Caco-2 (cell line): ENCODE measurements at regions not wholly inside any gene's neighbourhood (a gene's known extent, or its start where the extent isn't known, plus 50 kb on each side); places are given as distances from the start of the nearest gene placed in this dataset.
"Not testable (repeated sequence)": the region's sequence is repeated elsewhere in the genome, so short reads cannot be mapped to it uniquely, and the experiment has no call there.

Experiments
- BruUV-seq: library from RNA; stranded (reverse); fragments of 400-500 nt; replicated peaks from 2 replicates; lab custom pipeline; 2021; lab: Mats Ljungman, UMichigan
- CTCF ChIA-PET: fragments of 300-600 bp; sonication (Branson Sonifier 250); formaldehyde crosslinking; loops from one replicate; lab custom pipeline; 2022; ENCODE audit warnings: antibody characterized with exemption; lab: Charles Lee
- POLR2A ChIA-PET: fragments of 300-600 bp; sonication (Branson Sonifier 250); formaldehyde crosslinking; loops from one replicate; lab custom pipeline; 2022; ENCODE audit warnings: antibody characterized with exemption; lab: Charles Lee
- DNase-seq, 2 experiments: peaks; one replicate each; pipeline versions ENCODE4 v3.0.0 to v3.0.0-alpha.2; 2020 to 2022
- H3K27me3 ChIP-seq: replicated peaks from 2 replicates; pipeline ENCODE4 v1.6.0; 2011; ENCODE audit warnings: low read length; ENCODE audit not compliant: control insufficient read depth, insufficient read depth
- H3K36me3 ChIP-seq: 2 replicates; pipeline ENCODE4 v1.5.1; 2011; ENCODE audit warnings: low read length; ENCODE audit not compliant: control insufficient read depth, insufficient read depth
- H3K4me1 ChIP-seq: fragments of 250-450 bp; sonication (Bioruptor Pico); 2 replicates; pipeline ENCODE4 v1.5.1; 2020; ENCODE audit warnings: mild to moderate bottlenecking
- H3K4me3 ChIP-seq: 2 replicates; pipeline ENCODE4 v1.5.1; 2011; ENCODE audit warnings: low read depth, mild to moderate bottlenecking, control low read depth, low read length
- H3K9me3 ChIP-seq: fragments of 250-450 bp; sonication (Bioruptor Pico); 2 replicates; pipeline ENCODE4 v1.5.1; 2020; ENCODE audit warnings: mild to moderate bottlenecking, moderate library complexity
- H3K27ac Mint-ChIP-seq: one replicate; pipeline ENCODE4 v1.8.0; 2022; ENCODE audit warnings: mixed read lengths; ENCODE audit not compliant: unreplicated experiment
- H3K27me3 Mint-ChIP-seq: one replicate; pipeline ENCODE4 v1.8.0; 2022; ENCODE audit warnings: mixed read lengths; ENCODE audit not compliant: insufficient read depth, unreplicated experiment
- H3K36me3 Mint-ChIP-seq: one replicate; pipeline ENCODE4 v1.8.0; 2022; ENCODE audit warnings: mild to moderate bottlenecking, mixed read lengths; ENCODE audit not compliant: insufficient read depth, unreplicated experiment
- H3K4me1 Mint-ChIP-seq: one replicate; pipeline ENCODE4 v1.8.0; 2022; ENCODE audit warnings: low read depth, mixed read lengths; ENCODE audit not compliant: unreplicated experiment
- H3K4me3 Mint-ChIP-seq: one replicate; pipeline ENCODE4 v1.8.0; 2022; ENCODE audit warnings: mild to moderate bottlenecking, moderate library complexity, mixed read lengths; ENCODE audit not compliant: unreplicated experiment
- H3K9me3 Mint-ChIP-seq: one replicate; pipeline ENCODE4 v1.8.0; 2022; ENCODE audit warnings: mixed read lengths; ENCODE audit not compliant: unreplicated experiment
- CTCF ChIP-seq, 2 experiments: fragments of 200-600 bp in 1 of 2; IDR thresholded peaks; 1 replicate in 1 of 2; 2 replicates in 1 of 2; pipeline versions ENCODE4 v1.5.1 to v1.8.0; 2011 to 2022; ENCODE audit warnings: antibody characterized with exemption in 1 of 2, control low read depth in 1 of 2, inconsistent platforms in 1 of 2, low read depth in 1 of 2, low read length in 1 of 2, mild to moderate bottlenecking in 1 of 2, moderate library complexity in 1 of 2; ENCODE audit not compliant: insufficient read depth in 1 of 2, severe bottlenecking in 1 of 2, unreplicated experiment in 1 of 2
- intact Hi-C: fragments of 100-400 bp; cut with micrococcal nuclease; formaldehyde crosslinking; loops from one replicate; pipeline ENCODE4 v1.10.0; 2022; ENCODE audit not compliant: unreplicated experiment

- POLR2A ChIA-PET, BruUV-seq, intact Hi-C loops, H3K27me3 Mint-ChIP-seq, DNase-seq, H3K27ac Mint-ChIP-seq, H3K9me3 Mint-ChIP-seq, CTCF ChIA-PET, H3K9me3 ChIP-seq, H3K36me3 ChIP-seq, H3K4me3 Mint-ChIP-seq, H3K4me3 ChIP-seq, H3K4me1 Mint-ChIP-seq, H3K27me3 ChIP-seq, H3K36me3 Mint-ChIP-seq: not testable (repeated sequence)
- peaks cover 19% of the 10 kb centered on the region for H3K4me1 ChIP-seq
These were observed 264.0 kb downstream of the SMARCA2 start for GRCh38 chr9:2279138-2279537.

GRCh38 chr9:2281031-2281802 is 266.1 kb downstream of the SMARCA2 start:
- POLR2A ChIA-PET: interaction anchor here (0.6 kb wide), 1 partner anchor 207 kb away, joined by 3 read pairs; no protein-coding TSS in a partner anchor
- H3K27me3 Mint-ChIP-seq: no peaks in the 10 kb centered on the region
- TSS peak; percentile 83 for BruUV-seq
- peaks cover 19% of the 10 kb centered on the region for H3K4me1 ChIP-seq
- H3K4me1 Mint-ChIP-seq: no peaks in the 10 kb centered on the region
- intact Hi-C loops: loop anchor here (2.0 kb wide), 1 partner anchor 38 kb away; no protein-coding TSS in a partner anchor
- H3K36me3 Mint-ChIP-seq: no peaks in the 10 kb centered on the region
- H3K4me3 ChIP-seq: no peak overlapping the region
- no peak for TF ChIP-seq CTCF (IDR thresholded peaks at IDR 0.05; ENCODE audit: insufficient read depth in 1 of 2, low read depth in 1 of 2, low read length in 1 of 2, severe bottlenecking in 1 of 2, unreplicated experiment in 1 of 2)
- no peaks in the 10 kb centered on the region for H3K9me3 Mint-ChIP-seq
- H3K9me3 ChIP-seq: no peaks in the 10 kb centered on the region
- peak; percentile 68 for DNase-seq
- CTCF ChIA-PET: no interaction called here
- H3K27ac Mint-ChIP-seq: no peak overlapping the region
- no peaks in the 10 kb centered on the region for H3K27me3 ChIP-seq
- H3K36me3 ChIP-seq: no peaks in the 10 kb centered on the region
- H3K4me3 Mint-ChIP-seq: no peak overlapping the region

DNA sequence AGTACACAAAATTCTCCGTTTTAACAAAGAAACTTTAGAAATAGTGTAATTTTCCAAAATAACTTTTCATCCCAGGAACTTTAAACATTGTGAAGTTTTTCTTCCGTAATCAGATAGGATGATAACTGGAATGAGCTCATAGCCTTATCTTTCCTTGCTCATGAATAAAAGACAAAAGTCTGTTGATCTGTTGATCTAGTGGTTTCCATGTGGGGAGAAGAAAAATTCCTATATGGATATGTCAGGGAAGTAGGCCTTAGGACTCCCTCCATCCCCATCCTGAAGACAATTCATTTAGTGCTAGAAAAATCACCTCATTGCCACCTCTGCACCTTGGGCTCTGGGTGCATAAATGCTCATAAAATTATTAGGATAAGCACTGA is 266.6 kb downstream of the SMARCA2 start:
- no peaks in the 10 kb centered on the region for H3K27me3 ChIP-seq
- BruUV-seq: no TSS peak
- no peaks in the 10 kb centered on the region for H3K27me3 Mint-ChIP-seq
- POLR2A ChIA-PET: interaction anchor here (0.6 kb wide), 2 partner anchors 206 to 211 kb away, joined by 3 read pairs; no protein-coding TSS in a partner anchor
- CTCF ChIA-PET: no interaction called here
- no peaks in the 10 kb centered on the region for H3K9me3 Mint-ChIP-seq
- no peaks in the 10 kb centered on the region for H3K36me3 Mint-ChIP-seq
- intact Hi-C loops: loop anchor here (2.0 kb wide), 1 partner anchor 39 kb away; no protein-coding TSS in a partner anchor
- H3K27ac Mint-ChIP-seq: no peak overlapping the region
- peaks cover 24% of the 10 kb centered on the region for H3K4me1 ChIP-seq
- H3K36me3 ChIP-seq: no peaks in the 10 kb centered on the region
- no peak for DNase-seq
- no peak overlapping the region for H3K4me3 ChIP-seq
- H3K9me3 ChIP-seq: no peaks in the 10 kb centered on the region
- no peaks in the 10 kb centered on the region for H3K4me1 Mint-ChIP-seq
- TF ChIP-seq CTCF (IDR thresholded peaks at IDR 0.05; ENCODE audit: insufficient read depth in 1 of 2, low read depth in 1 of 2, low read length in 1 of 2, severe bottlenecking in 1 of 2, unreplicated experiment in 1 of 2): no peak
- no peak overlapping the region for H3K4me3 Mint-ChIP-seq
